GM15510 (cell line): ENCODE measurements at regions not wholly inside any gene's neighbourhood (a gene's known extent, or its start where the extent isn't known, plus 50 kb on each side); places are given as distances from the start of the nearest gene placed in this dataset.

ENCODE experiments used
- POLR2A ChIP-seq: IDR thresholded peaks from 3 replicates; pipeline ENCODE4 v1.6.1; 2011; ENCODE audit warnings: borderline replicate concordance; ENCODE audit not compliant: insufficient read length; ENCODE audit errors: extremely low read depth

GRCh38 chr15:99452728-99453636, 112.8 kb upstream of the MEF2A start:
- peak; percentile 24 for TF ChIP-seq POLR2A

DNA sequence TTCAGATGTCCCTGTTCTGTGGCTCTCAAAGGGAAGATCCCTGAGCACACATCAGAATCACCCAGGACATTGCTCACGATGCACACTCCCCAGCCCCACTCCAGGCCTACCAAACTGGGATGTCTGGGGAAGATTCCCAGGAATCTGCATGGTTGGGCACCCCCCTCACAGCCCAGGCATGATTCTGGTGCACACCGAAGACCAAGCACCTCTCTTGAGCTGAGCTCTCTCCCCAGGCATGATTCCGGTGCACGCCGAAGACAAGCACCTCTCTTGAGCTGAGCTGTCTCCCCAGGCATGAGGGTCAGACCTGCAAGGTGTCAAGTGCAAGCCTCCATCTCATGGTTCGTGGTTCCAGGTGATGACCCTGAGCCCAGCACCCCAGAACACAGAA, 112.2 kb upstream of the MEF2A start:
- TF ChIP-seq POLR2A = no peak

DNA sequence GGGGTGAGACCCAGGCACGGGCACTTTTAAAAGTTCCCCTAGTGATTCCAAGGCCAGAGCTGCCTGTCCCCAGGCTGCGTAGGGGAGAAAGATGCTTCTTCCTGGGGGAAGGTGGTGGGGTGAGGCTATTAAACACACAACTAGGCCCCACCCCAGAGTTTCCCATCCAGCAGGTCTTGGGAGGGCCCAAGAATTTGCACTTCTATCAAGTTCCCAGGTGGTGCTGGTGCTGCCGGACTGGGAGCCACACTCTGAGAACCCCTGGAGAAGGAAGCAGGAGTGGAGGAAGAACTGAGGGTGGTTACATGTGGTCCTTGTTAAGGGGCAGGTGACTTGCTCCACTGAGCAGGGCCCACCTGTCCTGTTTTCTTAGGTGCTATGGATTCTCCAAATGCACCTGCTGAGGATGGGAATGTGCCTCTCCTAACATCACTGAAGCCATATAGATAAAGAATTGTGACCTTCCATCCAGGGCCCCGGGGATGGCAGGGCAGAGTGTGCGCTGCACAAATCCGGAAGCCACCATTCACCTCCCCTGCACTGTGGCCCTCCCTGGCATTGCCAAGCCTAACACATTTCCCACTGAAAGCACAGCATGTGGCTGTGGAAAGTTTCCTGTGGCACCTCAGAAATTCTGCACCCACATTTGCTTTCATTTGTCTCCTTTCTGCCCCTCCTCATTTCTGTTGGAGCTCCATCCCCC, 111.5 kb upstream of the MEF2A start:
- no peak for TF ChIP-seq POLR2A

DNA sequence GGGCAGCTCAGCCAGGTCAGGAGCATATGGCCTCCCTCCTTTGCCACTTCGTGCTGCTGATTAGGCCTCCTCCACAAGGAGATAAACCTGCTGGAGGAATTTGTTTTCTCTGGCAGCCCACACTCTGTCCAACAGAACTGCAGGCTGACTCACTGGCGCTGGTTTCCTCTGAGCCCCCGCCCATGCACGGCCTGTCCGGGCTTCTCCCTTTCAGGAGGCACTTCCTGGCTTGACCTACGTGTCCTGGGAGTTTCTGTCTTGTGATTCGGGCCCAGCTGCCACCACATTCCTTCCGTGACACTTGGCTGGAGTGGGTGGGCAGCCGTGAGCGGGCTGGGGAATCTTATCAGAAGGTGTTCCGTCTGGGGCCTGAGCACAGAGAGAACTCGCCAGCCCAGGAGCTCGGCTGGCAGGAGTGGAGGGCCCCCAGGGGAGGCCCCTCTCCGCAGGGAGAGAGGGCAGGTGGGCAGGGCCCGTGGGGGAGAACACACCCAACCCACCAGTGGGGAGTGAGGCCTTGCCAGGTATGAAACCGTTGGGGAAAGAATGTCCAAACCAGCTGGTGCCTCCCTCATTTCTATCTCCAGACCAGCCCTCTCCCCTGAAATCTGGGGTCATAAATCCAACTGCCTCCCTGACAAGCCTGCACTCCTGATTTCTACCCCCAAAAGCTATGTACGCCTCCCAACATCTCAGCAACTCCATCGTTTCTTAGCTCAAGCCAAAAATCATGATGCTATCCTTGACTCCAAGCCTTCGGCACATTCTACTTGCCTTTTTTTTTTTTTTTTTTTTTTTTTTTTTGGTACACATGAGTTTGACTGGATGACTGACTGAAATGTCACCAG, 110.6 kb upstream of the MEF2A start:
- TF ChIP-seq POLR2A = no peak

GRCh38 chr15:99455789-99456160, 110.0 kb upstream of the MEF2A start:
- no peak for TF ChIP-seq POLR2A

GRCh38 chr15:99464137-99464536, 101.6 kb upstream of the MEF2A start:
- TF ChIP-seq POLR2A = no peak

DNA sequence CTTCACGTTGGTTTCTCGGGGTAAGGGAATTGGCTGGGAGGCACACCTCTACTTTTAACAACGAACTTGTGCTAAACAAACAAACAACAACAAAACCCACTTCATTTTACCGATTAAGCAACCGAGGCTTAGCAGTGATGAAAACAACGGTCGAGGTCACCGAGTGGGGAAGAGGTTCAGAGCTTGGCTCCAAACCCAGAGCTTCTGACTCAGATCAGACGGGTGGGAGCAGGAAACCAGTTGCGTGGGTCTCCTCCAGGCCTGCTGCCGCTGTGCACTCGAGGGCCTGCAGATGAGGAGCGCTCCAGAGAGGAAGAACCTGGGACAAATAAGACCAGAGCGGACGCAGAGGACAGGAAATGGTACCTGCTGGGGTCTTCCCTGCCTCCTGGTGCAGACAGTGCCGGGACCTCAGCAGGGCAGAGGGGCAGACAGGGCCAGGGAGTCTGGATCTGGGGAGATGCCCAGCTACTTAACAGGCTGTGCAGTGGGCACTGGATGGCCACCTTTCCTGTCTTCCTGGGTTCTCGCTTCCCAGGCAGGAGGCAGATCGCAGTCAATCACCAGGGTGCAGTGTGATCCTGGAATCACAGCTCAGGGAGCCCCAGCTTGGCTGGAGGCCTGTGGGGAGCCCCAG, 99.0 kb upstream of the MEF2A start:
- TF ChIP-seq POLR2A = no peak

DNA sequence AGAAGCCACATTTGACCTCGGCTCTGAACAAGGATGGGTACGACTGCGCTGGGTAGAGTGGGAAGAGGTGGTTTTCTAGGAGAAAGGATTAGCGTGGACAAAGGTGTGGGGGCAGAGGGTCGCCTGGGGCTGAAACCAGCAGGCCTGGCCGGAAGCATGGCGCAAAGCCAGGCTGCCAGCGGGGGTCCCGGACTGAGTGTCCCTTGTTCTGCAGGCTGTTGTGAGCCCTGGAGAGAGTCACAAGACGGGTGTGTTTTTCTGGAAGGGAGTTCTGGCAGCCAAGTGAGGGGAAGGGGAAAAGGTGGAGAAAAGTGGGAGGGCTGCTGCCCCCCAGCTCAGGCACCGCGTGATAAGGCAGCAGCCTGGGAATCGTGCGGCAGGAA, 98.5 kb upstream of the MEF2A start:
- TF ChIP-seq POLR2A = no peak

DNA sequence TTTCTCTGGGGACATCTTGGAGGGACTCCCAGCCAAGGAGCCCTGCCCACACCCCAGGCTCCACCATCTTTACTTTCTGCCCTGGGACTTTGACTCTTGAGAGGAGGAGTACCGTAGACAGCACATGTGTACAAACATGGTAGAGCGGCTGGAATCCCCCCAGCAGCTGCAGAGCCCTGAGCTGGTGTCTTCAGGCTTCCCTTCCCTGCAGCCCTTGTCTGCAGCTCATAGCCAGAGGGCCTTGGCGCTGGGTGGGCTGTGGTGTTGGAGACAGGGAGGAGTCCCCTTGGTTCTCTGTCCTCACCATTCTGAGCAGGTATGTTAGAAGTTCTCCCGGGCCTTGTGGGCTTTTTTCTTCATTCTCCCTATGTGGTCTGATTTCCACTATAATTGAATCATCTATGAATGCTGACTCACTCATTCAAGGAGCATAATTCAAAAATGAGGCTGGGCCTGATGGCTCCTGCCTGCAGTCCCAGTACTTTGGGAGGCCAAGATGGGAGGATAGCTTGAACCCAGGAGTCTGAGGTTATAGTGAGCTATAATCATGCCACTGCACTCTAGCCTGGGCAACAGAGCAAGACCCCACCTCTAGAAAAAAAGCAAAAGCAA, 97.8 kb upstream of the MEF2A start:
- no peak for TF ChIP-seq POLR2A

DNA sequence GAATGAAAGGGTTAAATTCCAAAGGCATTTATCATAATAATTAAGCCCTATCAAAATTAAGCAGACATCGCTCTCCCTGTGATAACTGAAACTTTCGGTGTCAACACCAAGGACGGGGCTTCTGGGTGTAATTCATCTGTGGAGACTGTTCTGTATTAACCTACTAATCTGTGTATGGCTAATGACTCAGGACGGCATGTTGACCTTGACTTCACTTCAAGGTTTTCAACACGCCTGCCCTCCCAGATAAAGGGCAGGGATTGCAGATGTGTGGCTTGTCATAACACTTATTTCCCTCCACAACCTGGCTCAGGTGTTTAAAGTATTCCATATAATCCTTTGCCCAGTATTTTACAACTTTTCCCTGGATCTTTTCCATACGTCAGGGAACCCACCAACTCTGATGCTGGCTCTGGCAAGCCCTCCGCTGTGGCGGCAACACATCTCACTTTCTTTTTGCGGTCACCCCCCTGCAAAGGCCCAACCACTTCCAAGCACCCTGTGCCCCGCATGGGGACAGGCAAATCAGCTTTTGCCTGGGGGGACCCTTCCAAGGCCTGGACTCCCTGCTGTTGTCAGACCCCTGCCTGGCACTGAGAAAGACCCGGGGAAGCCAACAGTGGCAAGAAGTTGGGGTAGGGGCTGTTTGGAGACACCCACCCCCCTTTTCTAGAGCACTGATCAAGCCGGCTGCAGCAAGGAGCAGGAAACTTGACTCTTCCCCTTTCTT, 93.2 kb upstream of the MEF2A start:
- no peak for TF ChIP-seq POLR2A

GRCh38 chr15:99473981-99474906, 91.5 kb upstream of the MEF2A start:
- TF ChIP-seq POLR2A = no peak

GRCh38 chr15:99474909-99475753, 90.7 kb upstream of the MEF2A start:
- TF ChIP-seq POLR2A = no peak
